GM23248 (cell line): ENCODE measurements at regions not wholly inside any gene's neighbourhood (a gene's known extent, or its start where the extent isn't known, plus 50 kb on each side); places are given as distances from the start of the nearest gene placed in this dataset.

Experiments used
- EZH2 ChIP-seq: fragments of 200-600 bp; sonication (generic); IDR thresholded peaks from 2 replicates; pipeline ENCODE4 v1.6.1; 2018; ENCODE audit warnings: antibody characterized with exemption, mild to moderate bottlenecking; ENCODE audit not compliant: insufficient read depth, poor library complexity, severe bottlenecking
- EZH2phosphoT487 ChIP-seq: fragments of 200-600 bp; sonication (generic); IDR thresholded peaks from 2 replicates; pipeline ENCODE4 v1.6.1; 2018; ENCODE audit warnings: antibody characterized with exemption, moderate library complexity, mild to moderate bottlenecking, low read depth; ENCODE audit not compliant: insufficient read depth

GRCh38 chr20:48467622-48468021 lies 360.2 kb downstream of the PREX1 start:
- TF ChIP-seq EZH2phosphoT487 (no peak), EZH2 (no peak)
